ENCODE measurements at regions not wholly inside any gene's neighbourhood (a gene's known extent, or its start where the extent isn't known, plus 50 kb on each side); places are given as distances from the start of the nearest gene placed in this dataset.

- Histone ChIP-seq H3K18ac (ENCODE audit: low read depth, low read length) (no peak overlapping the region), H3K4me1 (ENCODE audit: control insufficient read depth, insufficient read depth, low read length) (no peaks in the 10 kb centered on the region), H2AK5ac (ENCODE audit: low read depth, low read length) (no peak overlapping the region), H2AK9ac (replicated peaks; ENCODE audit: low read depth, low read length, poor library complexity) (no peak overlapping the region), H3K9me3 (ENCODE audit: control insufficient read depth, insufficient read depth, low read length) (no peaks in the 10 kb centered on the region), H3K56ac (ENCODE audit: extremely low read depth, insufficient read depth, low read length) (no peak overlapping the region), H2BK120ac (ENCODE audit: low read depth, low read length) (no peak overlapping the region), H4K91ac (ENCODE audit: insufficient read depth, low read depth, low read length) (no peak overlapping the region), H2BK20ac (ENCODE audit: low read depth, low read length) (no peak overlapping the region), H2AFZ (replicated peaks; ENCODE audit: low read length, poor library complexity) (no peak overlapping the region), H4K8ac (ENCODE audit: low read depth in 2 of 2, low read length in 2 of 2) (no peak overlapping the region), H2BK5ac (ENCODE audit: low read depth, low read length, poor library complexity, severe bottlenecking) (no peak overlapping the region), H3K27ac (ENCODE audit: insufficient read depth, low read length) (no peak overlapping the region), H3K23ac (ENCODE audit: low read depth, low read length) (no peak overlapping the region), H3K4me3 (ENCODE audit: insufficient read depth, low read depth, low read length) (no peak overlapping the region), H2BK15ac (ENCODE audit: low read depth, low read length) (no peak overlapping the region), H3K14ac (replicated peaks; ENCODE audit: low read depth, low read length) (no peak overlapping the region), H3K4me2 (ENCODE audit: low read depth, low read length) (no peak overlapping the region), H4K20me1 (ENCODE audit: insufficient read depth, low read length) (no peaks in the 10 kb centered on the region), H3K9me1 (ENCODE audit: insufficient read depth, low read length) (no peaks in the 10 kb centered on the region), H4K5ac (ENCODE audit: low read depth, low read length) (no peak overlapping the region), H3K36me3 (ENCODE audit: control insufficient read depth, insufficient read depth, low read length) (no peaks in the 10 kb centered on the region), H3K9ac (ENCODE audit: low read depth, low read length) (no peak overlapping the region), H3K27me3 (ENCODE audit: control insufficient read depth, insufficient read depth, low read length) (peaks cover 6% of the 10 kb centered on the region; the same call in 1 of the 2 replicates), H3K79me1 (ENCODE audit: low read depth in 1 of 2, low read length in 2 of 2) (no peaks in the 10 kb centered on the region), H3K4ac (ENCODE audit: low read depth, low read length) (no peak overlapping the region)
- POLR2A ChIA-PET (ENCODE audit: unreplicated experiment): no interaction called here
- no CpG with 5 or more reads among the region's 3 CpGs for WGBS, 2 experiments (ENCODE audit: extremely low coverage in 2 of 2, insufficient read length in 1 of 2)
- CTCF ChIA-PET: no interaction called here
- dilution Hi-C loops (cut with HindIII; ENCODE audit: low sequenced_read_pairs, unreplicated experiment): no loop called here
- intact Hi-C loops (cut with micrococcal nuclease): no loop called here
- BruUV-seq (replicated peaks): no TSS peak
- TF ChIP-seq MXI1 (IDR thresholded peaks at IDR 0.05; ENCODE audit: borderline replicate concordance, low read depth, low read length) (no peak), CHD1 (IDR thresholded peaks at IDR 0.05; ENCODE audit: low read depth, low read length) (no peak), RCOR1 (IDR thresholded peaks at IDR 0.05; ENCODE audit: insufficient replicate concordance, low read length) (no peak), ELK1 (IDR thresholded peaks at IDR 0.05; ENCODE audit: borderline replicate concordance, low read depth, low read length) (no peak), BHLHE40 (IDR thresholded peaks at IDR 0.05; ENCODE audit: low read depth, low read length) (no peak), MAZ (IDR thresholded peaks at IDR 0.05; ENCODE audit: borderline replicate concordance, low read depth, low read length) (no peak), RAD21 (IDR thresholded peaks at IDR 0.05; ENCODE audit: low read length) (no peak), CEBPB (IDR thresholded peaks at IDR 0.05; ENCODE audit: low read depth, low read length) (no peak), POLR2A (IDR thresholded peaks at IDR 0.05; ENCODE audit: low read depth, low read length) (no peak), NFE2L2 (IDR thresholded peaks at IDR 0.05; ENCODE audit: low read depth, low read length) (no peak)
- in situ Hi-C loops (cut with MboI; ENCODE audit: low sequenced_read_pairs): no loop called here
- DNase-seq (no peak), ATAC-seq (ENCODE audit: low read depth) (no peak; the same call in 1 of the 2 replicates)
These were observed 284.4 kb upstream of the PHYHIPL start for GRCh38 chr10:58892031-58892531.
